Spleen (tissue), 7 donors: ENCODE measurements at regions not wholly inside any gene's neighbourhood (a gene's known extent, or its start where the extent isn't known, plus 50 kb on each side); places are given as distances from the start of the nearest gene placed in this dataset.

ENCODE experiments used
- POLR2AphosphoS5 ChIP-seq, 3 donors: sonication (generic); formaldehyde crosslinking; IDR thresholded peaks; one replicate each; pipeline ENCODE4 v1.5.1; 2017; ENCODE audit warnings: antibody characterized with exemption in 3 of 3
- TF ChIP-seq, protein P1 (sequence below), 11 experiments: fragments of 200-600 bp in 7 of 11; fragments of 450-650 bp in 4 of 11; sonication (generic) in 4 of 11; IDR thresholded peaks in 8 of 11; conservative IDR thresholded peaks in 3 of 11; 1 replicate in 7 of 11; 2 replicates in 4 of 11; pipeline versions ENCODE4 v1.4.0 to v1.8.0; 2016 to 2021; ENCODE audit warnings: antibody characterized with exemption in 11 of 11, inconsistent platforms in 4 of 11, mild to moderate bottlenecking in 1 of 11
- donor health status: DM: no; HTN: no; CAD: no; lungs with moderate emphysema.
- donor health status: DM: no; HTN: no; CAD: no.
- donor health status: DM: no; HTN: no; CAD: no.

DNA sequence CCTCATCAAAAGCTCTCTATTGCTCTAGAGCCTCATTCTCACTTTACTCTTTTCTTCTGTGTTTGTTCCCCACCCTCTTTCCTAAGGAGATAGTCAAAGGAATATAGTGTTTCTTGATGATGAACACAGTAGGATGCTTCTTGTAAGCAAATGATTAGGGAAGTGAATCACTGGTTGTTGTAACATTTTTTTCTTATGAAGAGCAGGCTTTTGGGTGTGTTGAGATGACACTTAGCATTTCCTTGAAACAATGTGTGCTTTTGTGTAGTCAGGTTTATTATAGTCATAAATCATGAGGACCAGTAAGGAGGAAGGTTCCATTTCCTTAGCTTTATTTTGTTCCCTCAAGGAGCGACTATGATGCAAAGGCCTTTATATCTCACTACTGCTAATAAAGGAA, 1991.3 kb upstream of the C9orf72 start:
- TF ChIP-seq, protein P1, sequence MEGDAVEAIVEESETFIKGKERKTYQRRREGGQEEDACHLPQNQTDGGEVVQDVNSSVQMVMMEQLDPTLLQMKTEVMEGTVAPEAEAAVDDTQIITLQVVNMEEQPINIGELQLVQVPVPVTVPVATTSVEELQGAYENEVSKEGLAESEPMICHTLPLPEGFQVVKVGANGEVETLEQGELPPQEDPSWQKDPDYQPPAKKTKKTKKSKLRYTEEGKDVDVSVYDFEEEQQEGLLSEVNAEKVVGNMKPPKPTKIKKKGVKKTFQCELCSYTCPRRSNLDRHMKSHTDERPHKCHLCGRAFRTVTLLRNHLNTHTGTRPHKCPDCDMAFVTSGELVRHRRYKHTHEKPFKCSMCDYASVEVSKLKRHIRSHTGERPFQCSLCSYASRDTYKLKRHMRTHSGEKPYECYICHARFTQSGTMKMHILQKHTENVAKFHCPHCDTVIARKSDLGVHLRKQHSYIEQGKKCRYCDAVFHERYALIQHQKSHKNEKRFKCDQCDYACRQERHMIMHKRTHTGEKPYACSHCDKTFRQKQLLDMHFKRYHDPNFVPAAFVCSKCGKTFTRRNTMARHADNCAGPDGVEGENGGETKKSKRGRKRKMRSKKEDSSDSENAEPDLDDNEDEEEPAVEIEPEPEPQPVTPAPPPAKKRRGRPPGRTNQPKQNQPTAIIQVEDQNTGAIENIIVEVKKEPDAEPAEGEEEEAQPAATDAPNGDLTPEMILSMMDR (IDR thresholded peaks at IDR 0.05 in 8 of 11, conservative IDR thresholded peaks at IDR 0.05 in 3 of 11) = no peak
- TF ChIP-seq POLR2AphosphoS5 (IDR thresholded peaks at IDR 0.05) = no peak
